22Rv1 (cell line): ENCODE measurements at regions not wholly inside any gene's neighbourhood (a gene's known extent, or its start where the extent isn't known, plus 50 kb on each side); places are given as distances from the start of the nearest gene placed in this dataset.

Experiments used
- ZFX ChIP-seq: fragments of 450-650 bp; IDR thresholded peaks from 2 replicates; pipeline ENCODE4 v1.6.1; 2017; ENCODE audit warnings: antibody characterized with exemption, borderline replicate concordance
- TF ChIP-seq, protein P1 (sequence below): fragments of 450-650 bp; IDR thresholded peaks from 2 replicates; pipeline ENCODE4 v1.5.1; 2017; ENCODE audit warnings: mild to moderate bottlenecking

DNA sequence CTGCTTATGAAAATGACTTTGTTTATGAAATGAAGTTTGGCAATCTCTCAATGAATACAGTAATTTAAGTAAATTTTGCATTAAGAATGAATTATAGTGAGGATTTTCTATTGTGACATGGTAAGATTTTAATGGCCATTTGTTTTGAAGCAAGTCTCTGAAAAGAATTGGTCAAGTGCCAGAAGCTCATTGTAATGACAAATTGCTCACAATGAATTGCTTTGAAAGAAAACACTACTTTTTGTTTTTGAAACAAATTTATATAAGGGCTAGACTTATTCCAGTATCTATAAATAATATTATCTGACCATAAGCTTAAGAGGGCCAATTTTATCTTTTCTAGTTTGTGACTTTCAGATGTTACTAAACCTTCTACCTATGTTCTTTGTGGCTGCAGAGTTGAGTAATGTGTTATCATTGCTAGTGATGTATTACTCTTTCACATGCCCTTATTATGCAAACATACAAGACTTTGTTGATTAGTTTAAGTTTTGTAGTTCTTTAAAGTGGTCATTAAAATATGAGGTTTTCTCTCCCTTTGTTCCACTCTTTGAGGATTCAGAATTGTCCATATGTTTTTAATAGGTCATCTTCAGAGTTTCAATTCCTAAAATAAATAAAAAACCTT, 93.0 kb upstream of the ZNF608 start:
- TF ChIP-seq, protein P1, sequence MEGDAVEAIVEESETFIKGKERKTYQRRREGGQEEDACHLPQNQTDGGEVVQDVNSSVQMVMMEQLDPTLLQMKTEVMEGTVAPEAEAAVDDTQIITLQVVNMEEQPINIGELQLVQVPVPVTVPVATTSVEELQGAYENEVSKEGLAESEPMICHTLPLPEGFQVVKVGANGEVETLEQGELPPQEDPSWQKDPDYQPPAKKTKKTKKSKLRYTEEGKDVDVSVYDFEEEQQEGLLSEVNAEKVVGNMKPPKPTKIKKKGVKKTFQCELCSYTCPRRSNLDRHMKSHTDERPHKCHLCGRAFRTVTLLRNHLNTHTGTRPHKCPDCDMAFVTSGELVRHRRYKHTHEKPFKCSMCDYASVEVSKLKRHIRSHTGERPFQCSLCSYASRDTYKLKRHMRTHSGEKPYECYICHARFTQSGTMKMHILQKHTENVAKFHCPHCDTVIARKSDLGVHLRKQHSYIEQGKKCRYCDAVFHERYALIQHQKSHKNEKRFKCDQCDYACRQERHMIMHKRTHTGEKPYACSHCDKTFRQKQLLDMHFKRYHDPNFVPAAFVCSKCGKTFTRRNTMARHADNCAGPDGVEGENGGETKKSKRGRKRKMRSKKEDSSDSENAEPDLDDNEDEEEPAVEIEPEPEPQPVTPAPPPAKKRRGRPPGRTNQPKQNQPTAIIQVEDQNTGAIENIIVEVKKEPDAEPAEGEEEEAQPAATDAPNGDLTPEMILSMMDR: no peak
- no peak for TF ChIP-seq ZFX
